IMR-90 (cell line): ENCODE measurements at regions not wholly inside any gene's neighbourhood (a gene's known extent, or its start where the extent isn't known, plus 50 kb on each side); places are given as distances from the start of the nearest gene placed in this dataset.

Experiments used
- ATAC-seq: fragments of 200-7000 bp; cut with Tn5 transposase; 2 replicates; pipeline ENCODE4 v1.9.1; 2020; ENCODE audit warnings: low read depth, mild to moderate bottlenecking, moderate library complexity
- BruUV-seq: library from RNA; stranded (reverse); fragments of 400-500 nt; replicated peaks from 2 replicates; lab custom pipeline; 2021; lab: Mats Ljungman, UMichigan
- CTCF ChIA-PET: fragments of 300-600 bp; formaldehyde crosslinking; extraction: SDS; loops from one replicate; lab custom pipeline; 2021; ENCODE audit warnings: antibody characterized with exemption; lab: Yijun Ruan, JAX
- POLR2A ChIA-PET: fragments of 300-600 bp; sonication (Branson Sonifier 250); formaldehyde crosslinking; loops from one replicate; lab custom pipeline; 2022; ENCODE audit warnings: antibody characterized with exemption; ENCODE audit not compliant: unreplicated experiment; lab: Charles Lee
- DNase-seq: peaks from one replicate; pipeline ENCODE4 v3.0.0; 2013
- H2AFZ ChIP-seq: replicated peaks from 2 replicates; pipeline ENCODE3; 2013; ENCODE audit warnings: low read length, mild to moderate bottlenecking; ENCODE audit not compliant: poor library complexity
- H2AK5ac ChIP-seq: 2 replicates; pipeline ENCODE4 v1.6.1; 2013; ENCODE audit warnings: low read depth, low read length, inconsistent platforms
- H2AK9ac ChIP-seq: replicated peaks from 2 replicates; pipeline ENCODE3; 2013; ENCODE audit warnings: mild to moderate bottlenecking, low read depth, low read length, moderate library complexity; ENCODE audit not compliant: poor library complexity
- H2BK120ac ChIP-seq: 2 replicates; pipeline ENCODE4 v1.6.1; 2013; ENCODE audit warnings: low read depth, low read length, inconsistent platforms
- H2BK15ac ChIP-seq: 3 replicates; pipeline ENCODE4 v1.6.1; 2013; ENCODE audit warnings: low read depth, low read length, inconsistent platforms
- H2BK20ac ChIP-seq: 2 replicates; pipeline ENCODE4 v1.6.1; 2013; ENCODE audit warnings: low read depth, mild to moderate bottlenecking, inconsistent platforms, low read length, moderate library complexity
- H2BK5ac ChIP-seq: 2 replicates; pipeline ENCODE4 v1.6.1; 2013; ENCODE audit warnings: mild to moderate bottlenecking, low read depth, low read length, inconsistent platforms; ENCODE audit not compliant: poor library complexity, severe bottlenecking
- H3K14ac ChIP-seq: replicated peaks from 2 replicates; pipeline ENCODE4 v1.6.1; 2013; ENCODE audit warnings: low read depth, low read length, inconsistent platforms
- H3K18ac ChIP-seq: 2 replicates; pipeline ENCODE4 v1.6.1; 2013; ENCODE audit warnings: low read depth, low read length, control low read depth
- H3K23ac ChIP-seq: 2 replicates; pipeline ENCODE4 v1.6.1; 2013; ENCODE audit warnings: low read depth, low read length, inconsistent platforms
- H3K27ac ChIP-seq: 2 replicates; pipeline ENCODE4 v1.5.1; 2013; ENCODE audit warnings: mild to moderate bottlenecking, control low read depth, low read length; ENCODE audit not compliant: insufficient read depth
- H3K27me3 ChIP-seq: 2 replicates; pipeline ENCODE4 v1.6.1; 2013; ENCODE audit warnings: low read length; ENCODE audit not compliant: control insufficient read depth, insufficient read depth
- H3K36me3 ChIP-seq: 2 replicates; pipeline ENCODE4 v1.6.1; 2013; ENCODE audit warnings: low read length, mixed read lengths; ENCODE audit not compliant: control insufficient read depth, insufficient read depth
- H3K4ac ChIP-seq: 2 replicates; pipeline ENCODE4 v1.6.1; 2013; ENCODE audit warnings: low read depth, low read length, inconsistent platforms
- H3K4me1 ChIP-seq: 2 replicates; pipeline ENCODE4 v1.6.1; 2013; ENCODE audit warnings: low read length, mixed read lengths; ENCODE audit not compliant: control insufficient read depth, insufficient read depth
- H3K4me2 ChIP-seq: 2 replicates; pipeline ENCODE4 v1.6.1; 2013; ENCODE audit warnings: low read depth, mild to moderate bottlenecking, control low read depth, low read length, moderate library complexity
- H3K4me3 ChIP-seq: 2 replicates; pipeline ENCODE4 v1.5.1; 2013; ENCODE audit warnings: low read depth, mild to moderate bottlenecking, control low read depth, low read length, moderate library complexity; ENCODE audit not compliant: insufficient read depth
- H3K56ac ChIP-seq: 2 replicates; pipeline ENCODE4 v1.6.1; 2013; ENCODE audit warnings: low read length, inconsistent platforms; ENCODE audit not compliant: insufficient read depth; ENCODE audit errors: extremely low read depth
- H3K79me1 ChIP-seq, 2 experiments: 2 replicates each; pipeline ENCODE4 v1.6.1; 2013; ENCODE audit warnings: low read length in 2 of 2, inconsistent platforms in 1 of 2, low read depth in 1 of 2
- H3K9ac ChIP-seq: 2 replicates; pipeline ENCODE4 v1.6.1; 2013; ENCODE audit warnings: low read depth, low read length, control low read depth
- H3K9me1 ChIP-seq: 2 replicates; pipeline ENCODE4 v1.6.1; 2013; ENCODE audit warnings: low read length, inconsistent platforms; ENCODE audit not compliant: insufficient read depth
- H3K9me3 ChIP-seq: 2 replicates; pipeline ENCODE4 v1.6.1; 2013; ENCODE audit warnings: low read length; ENCODE audit not compliant: control insufficient read depth, insufficient read depth
- H4K20me1 ChIP-seq: 2 replicates; pipeline ENCODE4 v1.6.1; 2013; ENCODE audit warnings: low read length, inconsistent platforms; ENCODE audit not compliant: insufficient read depth
- H4K5ac ChIP-seq: 2 replicates; pipeline ENCODE4 v1.6.1; 2013; ENCODE audit warnings: mild to moderate bottlenecking, low read depth, low read length, control low read depth
- H4K8ac ChIP-seq, 2 experiments: 2 replicates each; pipeline ENCODE4 v1.6.1; 2013; ENCODE audit warnings: low read depth in 2 of 2, low read length in 2 of 2, control low read depth in 1 of 2, inconsistent platforms in 1 of 2
- H4K91ac ChIP-seq: 2 replicates; pipeline ENCODE4 v1.6.1; 2013; ENCODE audit warnings: low read depth, low read length, inconsistent platforms; ENCODE audit not compliant: insufficient read depth
- CHD1 ChIP-seq: IDR thresholded peaks from 2 replicates; pipeline ENCODE4 v1.6.1; 2012; ENCODE audit warnings: low read depth, low read length, improper control_type of control experiment
- MAFK ChIP-seq: IDR thresholded peaks from 2 replicates; pipeline ENCODE4 v1.6.1; 2012; ENCODE audit warnings: low read depth, low read length, improper control_type of control experiment
- NFE2L2 ChIP-seq: fragments of 150-350 bp; IDR thresholded peaks from 2 replicates; pipeline ENCODE4 v1.6.1; 2016; ENCODE audit warnings: low read depth, mild to moderate bottlenecking, low read length
- RAD21 ChIP-seq: IDR thresholded peaks from 2 replicates; pipeline ENCODE4 v1.6.1; 2012; ENCODE audit warnings: low read length, improper control_type of control experiment
- RCOR1 ChIP-seq: IDR thresholded peaks from 2 replicates; pipeline ENCODE4 v1.6.1; 2012; ENCODE audit warnings: mild to moderate bottlenecking, low read length, improper control_type of control experiment; ENCODE audit not compliant: insufficient replicate concordance
- WGBS, 2 experiments: methylation state at CpG; one replicate each; pipeline versions ENCODE4 v1.1.5 to v1.1.7; 2013; ENCODE audit warnings: missing lambda C conversion rate in 2 of 2; ENCODE audit not compliant: insufficient read length in 1 of 2; ENCODE audit errors: extremely low coverage in 2 of 2; 5-methylcytosine and 5-hydroxymethylcytosine counted together
- dilution Hi-C: fragments of 300-500 bp; cut with HindIII; formaldehyde crosslinking; loops from one replicate; pipeline ENCODE4 v1.14.3; 2018; ENCODE audit warnings: low sequenced_read_pairs; ENCODE audit not compliant: unreplicated experiment
- in situ Hi-C: fragments of 300-500 bp; cut with MboI; formaldehyde crosslinking; loops from 3 replicates; pipeline ENCODE4 v1.14.3; 2019; ENCODE audit warnings: low sequenced_read_pairs, inconsistent platforms, mixed read lengths
- intact Hi-C: fragments of 100-400 bp; cut with micrococcal nuclease; formaldehyde crosslinking; loops from 2 replicates; pipeline ENCODE4 v1.10.0; 2022
- TF ChIP-seq, protein P1 (sequence below): conservative IDR thresholded peaks from 2 replicates; pipeline ENCODE4 v1.5.1; 2012; ENCODE audit warnings: mild to moderate bottlenecking, low read depth, low read length, improper control_type of control experiment

DNA sequence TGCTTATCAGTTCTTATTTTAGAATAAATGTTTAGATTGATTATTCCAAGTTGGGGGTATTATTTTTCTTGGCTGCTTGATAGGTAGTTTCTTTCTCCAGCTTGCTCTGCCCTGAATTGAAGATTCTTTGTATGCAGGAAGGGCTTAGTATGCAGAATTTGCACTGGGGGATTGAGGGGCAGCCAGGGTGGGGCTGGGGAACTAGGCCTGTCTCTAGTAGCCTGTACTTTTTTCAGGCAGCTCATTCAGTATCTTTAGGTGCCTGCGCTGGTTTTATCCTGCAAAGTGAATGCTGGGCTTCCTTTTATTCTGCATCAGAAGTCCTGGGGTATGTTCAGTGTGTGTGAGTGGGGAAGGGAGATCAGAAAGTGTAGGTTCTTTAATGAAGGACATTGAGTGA lies 228.3 kb upstream of the ELL2 start:
- Histone ChIP-seq H2AK9ac (no peak overlapping the region), H2BK20ac (no peak overlapping the region), H2BK120ac (no peak overlapping the region), H2BK15ac (no peak overlapping the region), H3K4me1 (peaks cover 6% of the 10 kb centered on the region), H3K23ac (no peak overlapping the region), H3K4me3 (no peak overlapping the region), H3K9me3 (no peaks in the 10 kb centered on the region), H4K5ac (no peak overlapping the region; the same call in 1 of the 2 replicates), H4K20me1 (no peaks in the 10 kb centered on the region), H3K9me1 (0 out of 2 replicates have a peak, but pooled peaks cover 2% of the 10 kb centered on the region), H3K27me3 (no peaks in the 10 kb centered on the region), H3K79me1 (no peaks in the 10 kb centered on the region), H3K4ac (no peak overlapping the region), H4K91ac (no peak overlapping the region), H4K8ac (no peak overlapping the region; a peak in 1 of 4 replicates), H3K4me2 (no peak overlapping the region), H3K18ac (no peak overlapping the region; the same call in 1 of the 2 replicates), H2BK5ac (no peak overlapping the region), H3K36me3 (no peaks in the 10 kb centered on the region), H3K56ac (no peak overlapping the region), H2AFZ (no peak overlapping the region), H3K27ac (no peak overlapping the region), H2AK5ac (no peak overlapping the region), H3K14ac (no peak overlapping the region), H3K9ac (peak overlapping the region; percentile 21; the same call in 1 of the 2 replicates)
- ChIA-PET POLR2A (no interaction called here), CTCF (no interaction called here)
- no peak for TF ChIP-seq RAD21
- TF ChIP-seq RCOR1 = no peak
- TF ChIP-seq MAFK = no peak
- TF ChIP-seq, protein P1, sequence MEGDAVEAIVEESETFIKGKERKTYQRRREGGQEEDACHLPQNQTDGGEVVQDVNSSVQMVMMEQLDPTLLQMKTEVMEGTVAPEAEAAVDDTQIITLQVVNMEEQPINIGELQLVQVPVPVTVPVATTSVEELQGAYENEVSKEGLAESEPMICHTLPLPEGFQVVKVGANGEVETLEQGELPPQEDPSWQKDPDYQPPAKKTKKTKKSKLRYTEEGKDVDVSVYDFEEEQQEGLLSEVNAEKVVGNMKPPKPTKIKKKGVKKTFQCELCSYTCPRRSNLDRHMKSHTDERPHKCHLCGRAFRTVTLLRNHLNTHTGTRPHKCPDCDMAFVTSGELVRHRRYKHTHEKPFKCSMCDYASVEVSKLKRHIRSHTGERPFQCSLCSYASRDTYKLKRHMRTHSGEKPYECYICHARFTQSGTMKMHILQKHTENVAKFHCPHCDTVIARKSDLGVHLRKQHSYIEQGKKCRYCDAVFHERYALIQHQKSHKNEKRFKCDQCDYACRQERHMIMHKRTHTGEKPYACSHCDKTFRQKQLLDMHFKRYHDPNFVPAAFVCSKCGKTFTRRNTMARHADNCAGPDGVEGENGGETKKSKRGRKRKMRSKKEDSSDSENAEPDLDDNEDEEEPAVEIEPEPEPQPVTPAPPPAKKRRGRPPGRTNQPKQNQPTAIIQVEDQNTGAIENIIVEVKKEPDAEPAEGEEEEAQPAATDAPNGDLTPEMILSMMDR = no peak
- no peak for TF ChIP-seq NFE2L2
- no peak for TF ChIP-seq CHD1
- no CpG with 5 or more reads among the region's 1 CpG for WGBS, 2 experiments
- dilution Hi-C loops (no loop called here), in situ Hi-C loops (no loop called here), intact Hi-C loops (no loop called here)
- DNase-seq = no peak
- no peak; the same call in 1 of the 2 replicates for ATAC-seq
- no TSS peak for BruUV-seq
